ENCODE measurements at regions not wholly inside any gene's neighbourhood (a gene's known extent, or its start where the extent isn't known, plus 50 kb on each side); places are given as distances from the start of the nearest gene placed in this dataset.

DNA sequence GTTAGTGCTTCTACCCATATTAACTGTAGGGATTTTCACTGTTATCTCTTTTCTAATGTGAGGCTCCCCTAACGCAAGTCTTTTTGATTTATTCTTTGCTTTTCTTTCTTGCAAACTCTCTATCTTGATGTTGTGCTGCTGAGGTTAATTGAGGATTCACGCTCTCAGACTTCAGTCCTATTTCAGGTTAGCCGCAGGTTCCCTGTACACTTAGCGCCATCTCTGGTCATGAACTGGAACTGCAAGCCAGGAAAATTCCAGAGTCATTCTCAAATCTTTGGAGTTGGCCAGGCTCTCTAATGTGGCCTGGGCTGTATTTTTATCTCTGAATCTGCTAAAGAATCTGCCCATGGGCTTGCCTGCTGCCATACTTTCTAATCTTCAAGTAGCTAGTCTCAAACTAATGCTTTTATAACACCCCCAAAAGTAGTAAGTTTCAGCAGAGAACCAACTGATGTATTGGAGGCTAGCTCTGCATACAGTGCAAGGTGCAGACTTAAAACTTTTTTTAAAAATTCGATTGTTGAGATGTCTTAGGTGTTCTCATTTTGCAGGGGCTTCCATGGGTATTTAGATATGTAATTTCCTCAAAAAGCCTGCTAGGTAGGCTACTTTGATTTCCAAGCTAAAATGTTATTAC lies 91.1 kb upstream of the OPRM1 start:
- no TSS peak for BruUV-seq (replicated peaks)
- CTCF ChIA-PET, result interaction anchor here (0.6 to 0.7 kb wide), 2 partner anchors 93 to 1549 kb away, joined by 3 to 5 read pairs; no protein-coding TSS in a partner anchor
- intact Hi-C loops (cut with micrococcal nuclease; ENCODE audit: unreplicated experiment), result loop anchor here (2.0 to 10.0 kb wide), 2 partner anchors 623 to 717 kb away; no protein-coding TSS in a partner anchor
- Mint-ChIP-seq H3K4me1 (ENCODE audit: low read depth, unreplicated experiment) (no peaks in the 10 kb centered on the region), H3K4me3 (ENCODE audit: low read depth, unreplicated experiment) (no peak overlapping the region), H3K27ac (ENCODE audit: unreplicated experiment) (no peak overlapping the region), H3K36me3 (ENCODE audit: insufficient read depth, unreplicated experiment) (no peaks in the 10 kb centered on the region), H3K27me3 (ENCODE audit: unreplicated experiment) (no peaks in the 10 kb centered on the region), H3K9me3 (ENCODE audit: low read depth, unreplicated experiment) (no peaks in the 10 kb centered on the region)
- TF ChIP-seq CTCF (IDR thresholded peaks at IDR 0.05; ENCODE audit: unreplicated experiment), result peak; percentile 79
- DNase-seq, result peak; percentile 35

DNA sequence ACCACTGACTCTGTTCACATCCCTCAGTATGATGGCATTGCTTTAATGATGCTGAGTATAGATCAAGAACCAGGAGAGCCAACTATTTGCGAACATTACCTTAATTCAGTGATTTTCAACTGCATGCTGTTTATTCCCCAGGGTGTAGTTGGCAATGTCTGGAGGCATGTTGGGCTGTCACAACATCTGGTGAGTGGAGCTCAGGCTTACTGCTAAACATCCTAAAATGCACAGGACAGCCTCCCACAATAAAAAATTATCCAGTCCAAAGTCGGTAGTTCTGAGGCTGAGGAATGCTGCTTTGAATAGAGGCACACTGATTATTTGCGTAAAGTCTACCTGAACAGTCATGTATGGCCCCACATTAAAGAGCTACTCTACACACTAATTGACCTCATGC lies 94.8 kb upstream of the OPRM1 start:
- Mint-ChIP-seq H3K4me3 (ENCODE audit: low read depth, unreplicated experiment) (no peak overlapping the region), H3K27ac (ENCODE audit: unreplicated experiment) (no peak overlapping the region), H3K36me3 (ENCODE audit: insufficient read depth, unreplicated experiment) (no peaks in the 10 kb centered on the region), H3K4me1 (ENCODE audit: low read depth, unreplicated experiment) (no peaks in the 10 kb centered on the region), H3K9me3 (ENCODE audit: low read depth, unreplicated experiment) (no peaks in the 10 kb centered on the region), H3K27me3 (ENCODE audit: unreplicated experiment) (no peaks in the 10 kb centered on the region)
- TF ChIP-seq CTCF (IDR thresholded peaks at IDR 0.05; ENCODE audit: unreplicated experiment), result no peak
- BruUV-seq (replicated peaks), result no TSS peak
- CTCF ChIA-PET, result no interaction called here
- DNase-seq, result no peak
- intact Hi-C loops (cut with micrococcal nuclease; ENCODE audit: unreplicated experiment), result loop anchor here (10.0 kb wide), 1 partner anchor 619 kb away; no protein-coding TSS in a partner anchor

- Mint-ChIP-seq H3K4me1 (ENCODE audit: low read depth, unreplicated experiment) (no peaks in the 10 kb centered on the region), H3K36me3 (ENCODE audit: insufficient read depth, unreplicated experiment) (no peaks in the 10 kb centered on the region), H3K4me3 (ENCODE audit: low read depth, unreplicated experiment) (no peak overlapping the region), H3K27ac (ENCODE audit: unreplicated experiment) (no peak overlapping the region), H3K27me3 (ENCODE audit: unreplicated experiment) (no peaks in the 10 kb centered on the region), H3K9me3 (ENCODE audit: low read depth, unreplicated experiment) (no peaks in the 10 kb centered on the region)
- CTCF ChIA-PET, result no interaction called here
- no TSS peak for BruUV-seq (replicated peaks)
- intact Hi-C loops (cut with micrococcal nuclease; ENCODE audit: unreplicated experiment), result loop anchor here (10.0 kb wide), 1 partner anchor 618 kb away; no protein-coding TSS in a partner anchor
- no peak for DNase-seq
- TF ChIP-seq CTCF (IDR thresholded peaks at IDR 0.05; ENCODE audit: unreplicated experiment), result no peak
Observed at GRCh38 chr6:153942361-153942760, 96.7 kb upstream of the OPRM1 start.

DNA sequence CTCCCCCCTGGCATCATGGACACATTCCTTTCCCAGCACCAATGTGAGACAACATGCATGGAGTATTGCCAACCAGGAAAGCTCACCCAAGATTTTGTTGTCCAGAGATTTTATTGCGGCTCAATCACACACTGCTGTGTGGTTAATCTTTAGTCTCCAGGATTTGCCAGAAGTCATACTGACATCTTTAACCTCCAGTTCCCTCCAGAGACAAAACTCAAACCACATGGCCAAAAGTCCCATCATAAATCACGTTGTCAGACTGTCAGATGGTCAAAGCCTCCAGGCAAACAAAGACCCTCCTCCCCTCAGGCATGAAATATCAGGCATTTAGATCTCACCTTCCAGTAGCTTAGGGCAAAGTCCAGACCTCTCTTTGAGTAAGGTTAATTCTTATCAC lies 97.3 kb upstream of the OPRM1 start:
- no peaks in the 10 kb centered on the region for H3K36me3 Mint-ChIP-seq (ENCODE audit: insufficient read depth, unreplicated experiment)
- DNase-seq, result no peak
- no TSS peak for BruUV-seq (replicated peaks)
- no peaks in the 10 kb centered on the region for H3K4me1 Mint-ChIP-seq (ENCODE audit: low read depth, unreplicated experiment)
- intact Hi-C loops (cut with micrococcal nuclease; ENCODE audit: unreplicated experiment), result loop anchor here (10.0 kb wide), 1 partner anchor 617 kb away; no protein-coding TSS in a partner anchor
- H3K27ac Mint-ChIP-seq (ENCODE audit: unreplicated experiment), result no peak overlapping the region
- H3K9me3 Mint-ChIP-seq (ENCODE audit: low read depth, unreplicated experiment), result no peaks in the 10 kb centered on the region
- TF ChIP-seq CTCF (IDR thresholded peaks at IDR 0.05; ENCODE audit: unreplicated experiment), result no peak
- no peaks in the 10 kb centered on the region for H3K27me3 Mint-ChIP-seq (ENCODE audit: unreplicated experiment)
- no peak overlapping the region for H3K4me3 Mint-ChIP-seq (ENCODE audit: low read depth, unreplicated experiment)
- CTCF ChIA-PET, result no interaction called here

Measured in Calu3 (cell line).